ENCODE measurements at regions not wholly inside any gene's neighbourhood (a gene's known extent, or its start where the extent isn't known, plus 50 kb on each side); places are given as distances from the start of the nearest gene placed in this dataset.

- DNase-seq (ENCODE audit: low read depth in 2 of 3, low spot score in 2 of 3), result peak in 1 of 3 donors; percentile 25
Observed at GRCh38 chr21:41671859-41672542, 94.9 kb downstream of the RIPK4 start.

GRCh38 chr21:41671212-41671762 lies 95.6 kb downstream of the RIPK4 start:
- DNase-seq (ENCODE audit: low read depth in 2 of 3, low spot score in 2 of 3), result no peak

GRCh38 chr21:41670056-41670805 lies 96.6 kb downstream of the RIPK4 start:
- DNase-seq (ENCODE audit: low read depth in 2 of 3, low spot score in 2 of 3), result no peak

GRCh38 chr21:41669533-41669830 lies 97.4 kb downstream of the RIPK4 start:
- DNase-seq (ENCODE audit: low read depth in 2 of 3, low spot score in 2 of 3), result no peak

- no peak for DNase-seq (ENCODE audit: low read depth in 2 of 3, low spot score in 2 of 3)
Observed at GRCh38 chr21:41668686-41669532, 97.9 kb downstream of the RIPK4 start.

- DNase-seq (ENCODE audit: low read depth in 2 of 3, low spot score in 2 of 3), result no peak
Observed at GRCh38 chr21:41668051-41668541, 98.8 kb downstream of the RIPK4 start.

GRCh38 chr21:41667136-41667535 lies 99.7 kb downstream of the RIPK4 start:
- DNase-seq (ENCODE audit: low read depth in 2 of 3, low spot score in 2 of 3), result no peak

GRCh38 chr21:41666641-41667081 lies 100.2 kb downstream of the RIPK4 start:
- DNase-seq (ENCODE audit: low read depth in 2 of 3, low spot score in 2 of 3), result no peak

GRCh38 chr21:41665766-41666595 lies 100.9 kb downstream of the RIPK4 start:
- DNase-seq (ENCODE audit: low read depth in 2 of 3, low spot score in 2 of 3), result no peak

GRCh38 chr21:41664881-41665765 lies 101.7 kb downstream of the RIPK4 start:
- DNase-seq (ENCODE audit: low read depth in 2 of 3, low spot score in 2 of 3), result no peak

- no peak for DNase-seq (ENCODE audit: low read depth in 2 of 3, low spot score in 2 of 3)
Observed at GRCh38 chr21:41663805-41664788, 102.8 kb downstream of the RIPK4 start.

GRCh38 chr21:41662761-41663160 lies 104.1 kb downstream of the RIPK4 start:
- no peak for DNase-seq (ENCODE audit: low read depth in 2 of 3, low spot score in 2 of 3)

- DNase-seq (ENCODE audit: low read depth in 2 of 3, low spot score in 2 of 3), result no peak
Observed at GRCh38 chr21:41662161-41662560, 104.7 kb downstream of the RIPK4 start.

- DNase-seq (ENCODE audit: low read depth in 2 of 3, low spot score in 2 of 3), result no peak
Observed at GRCh38 chr21:41660748-41661147, 106.1 kb downstream of the RIPK4 start.

GRCh38 chr21:41659791-41660560 lies 106.9 kb downstream of the RIPK4 start:
- no peak for DNase-seq (ENCODE audit: low read depth in 2 of 3, low spot score in 2 of 3)

- DNase-seq (ENCODE audit: low read depth in 2 of 3, low spot score in 2 of 3), result no peak
Observed at GRCh38 chr21:41656946-41657525, 109.8 kb downstream of the RIPK4 start.

- DNase-seq (ENCODE audit: low read depth in 2 of 3, low spot score in 2 of 3), result no peak
Observed at GRCh38 chr21:41655259-41655658, 111.6 kb downstream of the RIPK4 start.
